ENCODE measurements at regions not wholly inside any gene's neighbourhood (a gene's known extent, or its start where the extent isn't known, plus 50 kb on each side); places are given as distances from the start of the nearest gene placed in this dataset.

DNA sequence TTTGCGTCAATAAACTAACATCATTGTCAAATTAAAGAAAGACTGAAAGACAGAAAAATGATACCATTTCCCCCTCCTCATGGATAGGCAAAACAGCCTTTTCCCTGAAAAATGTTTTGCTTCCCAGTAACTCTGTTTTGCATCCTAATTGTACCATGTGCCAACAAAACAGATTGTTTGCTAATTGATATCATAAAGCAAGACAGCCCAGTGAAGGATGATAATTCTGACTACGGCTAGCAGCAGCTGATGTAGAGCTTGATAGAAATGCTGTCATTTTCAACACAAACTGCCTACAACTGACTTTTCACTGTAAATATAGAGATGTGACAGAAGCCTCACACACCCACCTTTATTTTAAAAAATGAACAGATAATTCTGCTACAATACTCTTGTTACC, 1061.6 kb downstream of the HACE1 start (continued):
- no peak for TF ChIP-seq TAF7 (optimal IDR thresholded peaks at IDR 0.05; ENCODE audit: borderline replicate concordance, low read depth, low read length)
- TF ChIP-seq KDM1A (IDR thresholded peaks at IDR 0.05; ENCODE audit: borderline replicate concordance, low read length): no peak
- no peak for TF ChIP-seq CTCF (IDR thresholded peaks at IDR 0.05; ENCODE audit: control extremely low read depth in 1 of 3, insufficient read depth in 1 of 3, low read depth in 1 of 3, low read length in 3 of 3)
- no peak for TF ChIP-seq SIX5 (IDR thresholded peaks at IDR 0.05; ENCODE audit: low read depth, low read length)
- TF ChIP-seq MAX (IDR thresholded peaks at IDR 0.05): no peak
- no peak for TF ChIP-seq SRF (IDR thresholded peaks at IDR 0.05; ENCODE audit: low read depth, low read length)
- TF ChIP-seq SIRT6 (IDR thresholded peaks at IDR 0.05; ENCODE audit: low read length): no peak
- TF ChIP-seq EGR1 (IDR thresholded peaks at IDR 0.05; ENCODE audit: borderline replicate concordance, low read depth, low read length): no peak
- no peak for TF ChIP-seq NRF1 (IDR thresholded peaks at IDR 0.05; ENCODE audit: low read depth, low read length)
- TF ChIP-seq GABPA (IDR thresholded peaks at IDR 0.05; ENCODE audit: borderline replicate concordance, insufficient read depth, low read length): no peak
- TF ChIP-seq KDM5A (IDR thresholded peaks at IDR 0.05; ENCODE audit: low read length): no peak
- TF ChIP-seq CREB1 (IDR thresholded peaks at IDR 0.05): no peak
- TF ChIP-seq POLR2AphosphoS5 (IDR thresholded peaks at IDR 0.05; ENCODE audit: low read depth, low read length): no peak
- TF ChIP-seq SUZ12 (IDR thresholded peaks at IDR 0.05; ENCODE audit: low read length): no peak
- no peak for TF ChIP-seq JUN (IDR thresholded peaks at IDR 0.05; ENCODE audit: low read depth, low read length)
- TF ChIP-seq TAF1 (IDR thresholded peaks at IDR 0.05; ENCODE audit: low read depth, low read length): no peak

Measured in H1 (cell line).